Stimulated activated naive B cell treated with anti-CD40 and anti-IgM and Interleukin-4, amounts not matched to agents 10 μg/mL and 1 μg/mL and 100 μg/mL, for 72 hours (primary cell): ENCODE measurements at regions not wholly inside any gene's neighbourhood (a gene's known extent, or its start where the extent isn't known, plus 50 kb on each side); places are given as distances from the start of the nearest gene placed in this dataset.
"Not testable (repeated sequence)": the region's sequence is repeated elsewhere in the genome, so short reads cannot be mapped to it uniquely, and the experiment has no call there.

Experiments
- ATAC-seq, 2 donors: fragments of 150-1000 bp; cut with Tn5 transposase; replicated peaks; 2 replicates each; pipeline ENCODE4 v1.10.0; 2021; ENCODE audit warnings: moderate library complexity in 1 of 2
- DNase-seq: peaks from one replicate; pipeline ENCODE4 v3.0.0; 2021
- H3K27ac Mint-ChIP-seq: one replicate; pipeline ENCODE4 v1.8.0; 2022; ENCODE audit warnings: mild to moderate bottlenecking, mixed read lengths
- H3K27me3 Mint-ChIP-seq, 2 donors: one replicate each; pipeline ENCODE4 v1.8.0; 2022; ENCODE audit warnings: mixed read lengths in 2 of 2
- H3K36me3 Mint-ChIP-seq, 2 donors: one replicate each; pipeline ENCODE4 v1.8.0; 2022; ENCODE audit warnings: mixed read lengths in 2 of 2, mild to moderate bottlenecking in 1 of 2
- H3K4me1 Mint-ChIP-seq, 2 donors: one replicate each; pipeline ENCODE4 v1.8.0; 2022; ENCODE audit warnings: mixed read lengths in 2 of 2, mild to moderate bottlenecking in 1 of 2
- H3K4me3 Mint-ChIP-seq, 2 donors: one replicate each; pipeline ENCODE4 v1.8.0; 2022; ENCODE audit warnings: mild to moderate bottlenecking in 2 of 2, mixed read lengths in 2 of 2, moderate library complexity in 1 of 2
- H3K9me3 Mint-ChIP-seq, 2 donors: one replicate each; pipeline ENCODE4 v1.8.0; 2022; ENCODE audit warnings: mixed read lengths in 2 of 2, mild to moderate bottlenecking in 1 of 2

DNA sequence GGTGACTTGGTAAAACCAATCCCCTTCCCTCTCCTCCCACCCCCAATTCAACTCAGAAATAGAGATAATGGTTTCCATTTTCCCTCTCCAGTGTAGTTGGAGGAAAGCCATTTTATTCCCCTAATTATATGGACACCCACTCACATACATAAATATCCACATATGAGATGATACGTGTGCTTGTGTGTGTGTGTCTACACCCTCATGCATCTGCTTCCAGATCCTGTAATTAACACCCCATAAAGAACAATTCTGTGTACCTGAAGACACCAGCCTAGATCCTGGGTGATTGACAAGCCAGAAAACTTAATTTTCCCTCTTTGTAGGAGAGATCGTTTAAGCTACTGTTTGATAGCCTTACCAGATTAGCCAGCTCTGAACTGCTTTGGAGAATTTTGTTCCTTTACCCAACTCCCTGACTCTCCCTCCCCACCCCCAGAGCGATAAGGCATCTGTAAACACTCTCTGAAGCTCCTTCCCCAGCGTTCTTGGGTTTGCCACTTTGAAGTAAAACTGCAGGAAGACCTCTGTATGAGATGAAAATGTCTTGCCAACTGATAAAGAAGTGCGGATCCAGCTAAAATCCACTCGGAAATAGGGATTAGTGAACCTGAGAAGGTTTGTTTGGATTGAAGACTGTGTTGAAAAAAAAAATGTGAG is 175.7 kb downstream of the RGS9 start:
- ATAC-seq (no peak), DNase-seq (no peak)
- no peaks in the 10 kb centered on the region for H3K9me3 Mint-ChIP-seq
- no peaks in the 10 kb centered on the region for H3K36me3 Mint-ChIP-seq
- no peak overlapping the region for H3K27ac Mint-ChIP-seq
- H3K4me3 Mint-ChIP-seq = no peak overlapping the region
- peaks cover 38 to 52% of the 10 kb centered on the region in 2 donors for H3K27me3 Mint-ChIP-seq
- H3K4me1 Mint-ChIP-seq = peaks cover 1 to 8% of the 10 kb centered on the region in 2 donors

DNA sequence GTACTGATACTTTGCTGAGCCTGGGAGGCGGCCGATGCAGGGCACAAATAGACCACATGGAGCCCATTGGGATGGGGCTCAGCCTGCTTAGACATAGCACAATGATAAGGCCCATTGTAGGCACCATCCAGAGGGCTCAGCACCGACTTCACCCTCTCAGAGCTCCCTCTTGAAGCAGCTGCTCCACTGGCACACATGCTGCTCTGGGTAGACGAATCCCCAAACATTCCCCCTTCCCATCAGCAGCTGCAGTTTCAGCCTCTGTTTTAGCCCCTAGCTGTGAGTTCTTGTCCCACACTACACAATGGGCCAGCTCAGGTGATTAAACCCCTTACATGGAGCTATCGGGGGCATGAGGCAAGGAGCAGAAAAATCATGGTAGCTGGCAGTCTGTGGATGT is 174.1 kb downstream of the RGS9 start:
- DNase-seq (no peak), ATAC-seq (no peak)
- Mint-ChIP-seq H3K36me3 (no peaks in the 10 kb centered on the region), H3K27ac (no peak overlapping the region), H3K27me3 (peaks cover 39 to 41% of the 10 kb centered on the region in 2 donors), H3K4me1 (peaks cover 1 to 8% of the 10 kb centered on the region in 2 donors), H3K4me3 (no peak overlapping the region), H3K9me3 (no peaks in the 10 kb centered on the region)

DNA sequence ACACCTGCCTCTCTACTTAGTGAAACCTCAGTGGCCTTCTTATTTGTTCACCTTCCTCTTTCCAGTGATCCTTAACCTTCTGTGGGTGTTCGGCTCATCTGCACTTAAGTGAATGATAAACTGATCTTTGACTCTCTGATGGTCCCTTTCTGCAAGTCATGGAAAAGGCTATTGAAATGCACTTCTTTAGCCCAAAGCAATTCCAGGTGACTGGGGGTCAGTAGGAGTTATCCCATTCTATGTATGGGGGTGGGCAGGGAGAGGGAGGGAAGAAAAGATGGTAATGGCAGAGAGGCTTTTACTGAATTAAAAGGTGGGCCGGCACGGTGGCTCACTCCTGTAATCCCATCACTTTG is 170.8 kb downstream of the RGS9 start:
- Mint-ChIP-seq H3K4me1 (no peaks in the 10 kb centered on the region), H3K27me3 (peaks cover 27 to 34% of the 10 kb centered on the region in 2 donors), H3K9me3 (no peaks in the 10 kb centered on the region), H3K27ac (no peak overlapping the region), H3K36me3 (no peaks in the 10 kb centered on the region), H3K4me3 (no peak overlapping the region)
- ATAC-seq = peak; percentile 42 to 62
- DNase-seq = no peak

DNA sequence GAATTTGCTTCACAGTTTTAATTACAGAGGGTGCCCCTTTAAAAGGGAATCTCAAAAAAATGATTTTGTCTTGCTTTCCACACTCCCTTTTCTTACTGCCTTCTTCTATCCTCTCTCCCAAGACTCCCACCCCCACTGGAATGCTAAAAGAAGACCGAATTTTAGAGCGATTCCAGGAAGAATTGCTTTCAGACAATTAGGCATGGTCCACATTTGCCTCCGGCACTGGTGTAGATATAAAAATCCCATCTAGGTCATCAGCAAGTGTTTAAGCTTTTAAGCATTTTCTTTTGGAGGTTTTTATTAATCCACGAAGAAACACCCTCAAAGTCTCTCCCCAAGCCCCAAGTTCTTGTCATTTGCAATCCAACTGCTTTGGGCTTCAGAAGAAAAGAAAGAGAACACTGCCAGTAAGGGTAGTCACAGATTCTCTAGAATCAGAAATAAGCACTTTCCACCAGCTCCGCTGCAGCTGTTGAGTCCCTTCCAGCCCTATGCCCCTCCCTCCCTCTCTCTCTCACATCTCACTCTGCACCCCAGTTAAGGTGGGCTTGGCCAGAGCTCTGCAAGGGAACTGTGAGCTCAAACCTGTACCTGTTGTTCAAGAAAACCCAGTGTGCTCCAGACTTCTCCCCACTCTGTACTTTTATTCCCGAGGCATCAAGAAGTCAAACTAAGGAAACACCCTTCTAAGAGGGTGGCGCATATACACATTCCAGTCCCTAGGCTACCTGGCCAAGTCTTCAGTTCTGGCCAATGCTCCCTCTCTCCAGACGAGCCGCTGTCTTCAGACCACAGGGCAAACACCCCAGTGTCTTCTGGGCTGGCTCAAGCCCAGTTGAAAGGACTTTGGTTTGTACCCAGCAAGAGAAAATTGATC is 170.2 kb downstream of the RGS9 start:
- H3K27me3 Mint-ChIP-seq = peaks cover 28 to 30% of the 10 kb centered on the region in 2 donors
- no peaks in the 10 kb centered on the region for H3K9me3 Mint-ChIP-seq
- DNase-seq = no peak
- H3K4me1 Mint-ChIP-seq = no peaks in the 10 kb centered on the region
- no peaks in the 10 kb centered on the region for H3K36me3 Mint-ChIP-seq
- no peak overlapping the region for H3K27ac Mint-ChIP-seq
- no peak for ATAC-seq
- no peak overlapping the region for H3K4me3 Mint-ChIP-seq

DNA sequence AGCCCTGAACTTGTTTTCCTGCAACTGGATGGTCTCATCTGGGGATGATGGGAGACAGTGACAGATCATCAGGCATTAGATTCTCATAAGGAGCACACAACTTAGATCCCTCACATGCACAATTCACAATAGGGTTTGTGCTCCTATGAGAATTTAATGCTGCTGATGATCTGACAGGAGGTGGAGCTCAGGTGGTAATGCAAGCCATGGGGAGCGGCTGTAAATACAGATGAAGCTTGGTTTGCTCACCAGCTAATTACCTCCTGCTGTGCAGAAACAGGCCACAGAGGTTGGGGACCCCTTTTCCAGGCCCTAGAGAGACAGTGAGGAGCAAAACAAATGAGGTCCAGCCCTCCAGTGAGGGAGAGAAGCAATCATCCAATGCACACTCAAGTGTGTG is 168.6 kb downstream of the RGS9 start:
- H3K4me1 Mint-ChIP-seq = no peaks in the 10 kb centered on the region
- H3K9me3 Mint-ChIP-seq = no peaks in the 10 kb centered on the region
- no peak overlapping the region for H3K27ac Mint-ChIP-seq
- no peak for DNase-seq
- H3K4me3 Mint-ChIP-seq = no peak overlapping the region
- ATAC-seq = no peak
- H3K27me3 Mint-ChIP-seq = peaks cover 17 to 19% of the 10 kb centered on the region in 2 donors
- no peaks in the 10 kb centered on the region for H3K36me3 Mint-ChIP-seq

DNA sequence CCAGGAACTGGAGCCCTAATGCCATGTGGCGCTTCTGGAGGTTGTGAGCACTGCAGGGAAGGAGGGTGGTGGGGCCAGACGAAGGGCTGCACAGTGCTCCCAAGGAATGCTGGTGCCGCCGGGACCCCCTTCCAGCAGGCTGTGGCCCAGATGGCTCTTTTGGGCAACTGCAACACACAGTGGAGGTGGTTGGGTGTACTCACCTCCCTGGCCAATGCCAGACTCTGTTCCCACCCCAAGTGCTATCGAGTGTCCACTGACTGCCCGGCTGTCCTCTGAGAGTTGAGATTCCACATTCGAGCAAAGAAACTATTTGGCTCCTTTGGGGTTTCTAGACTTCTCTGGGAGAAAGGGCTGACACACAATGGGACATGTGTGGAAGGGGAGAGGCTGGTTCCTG is 167.9 kb downstream of the RGS9 start:
- no peaks in the 10 kb centered on the region for H3K4me1 Mint-ChIP-seq
- no peaks in the 10 kb centered on the region for H3K36me3 Mint-ChIP-seq
- ATAC-seq = no peak
- no peak overlapping the region for H3K4me3 Mint-ChIP-seq
- no peaks in the 10 kb centered on the region for H3K9me3 Mint-ChIP-seq
- no peak for DNase-seq
- H3K27ac Mint-ChIP-seq = no peak overlapping the region
- peaks cover 13 to 15% of the 10 kb centered on the region in 2 donors for H3K27me3 Mint-ChIP-seq

DNA sequence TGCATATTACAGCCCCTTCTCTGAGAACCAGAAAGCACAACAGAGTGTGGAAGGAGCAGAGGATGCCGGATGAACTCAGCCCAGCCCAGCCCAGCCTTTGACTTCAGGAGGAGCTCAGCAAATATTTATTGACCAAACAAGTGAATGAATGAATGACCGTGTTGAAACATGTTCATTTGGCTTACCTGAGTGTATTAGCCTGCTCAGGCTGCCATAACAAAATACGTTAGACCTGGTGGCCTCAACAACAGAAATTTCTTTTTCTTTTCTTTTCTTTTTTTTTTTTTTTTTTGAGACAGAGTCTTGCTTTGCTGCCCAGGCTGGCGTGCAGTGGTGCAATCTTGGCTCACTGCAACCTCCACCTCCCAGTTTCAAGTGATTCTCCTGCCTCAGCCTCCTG is 164.7 kb downstream of the RGS9 start:
- peaks cover 11 to 19% of the 10 kb centered on the region in 2 donors for H3K27me3 Mint-ChIP-seq
- H3K27ac Mint-ChIP-seq, H3K9me3 Mint-ChIP-seq, H3K4me3 Mint-ChIP-seq, H3K4me1 Mint-ChIP-seq, H3K36me3 Mint-ChIP-seq, ATAC-seq, DNase-seq: not testable (repeated sequence)

DNA sequence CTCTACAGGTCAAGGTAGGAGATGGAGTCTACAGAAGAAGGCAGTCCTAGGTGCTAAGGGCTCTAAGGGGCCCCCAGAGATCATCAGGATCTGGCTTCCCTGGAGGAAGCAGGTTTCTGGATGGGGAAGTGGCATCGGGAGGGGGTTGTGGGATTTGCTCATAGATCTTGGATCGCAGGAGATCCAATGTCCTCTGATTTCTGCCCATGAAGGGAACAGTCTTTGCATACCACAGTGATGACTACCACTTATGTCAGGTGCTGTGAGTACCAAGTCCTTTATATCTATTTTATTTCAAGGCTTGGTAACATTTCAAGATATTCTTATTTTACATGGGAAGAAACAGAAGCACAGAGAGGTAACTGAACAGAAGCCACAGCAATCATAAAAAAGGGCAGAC is 164.0 kb downstream of the RGS9 start:
- H3K36me3 Mint-ChIP-seq = no peaks in the 10 kb centered on the region
- ATAC-seq (no peak), DNase-seq (no peak)
- H3K27ac Mint-ChIP-seq = no peak overlapping the region
- peaks cover 11 to 19% of the 10 kb centered on the region in 2 donors for H3K27me3 Mint-ChIP-seq
- H3K4me1 Mint-ChIP-seq = no peaks in the 10 kb centered on the region
- no peak overlapping the region for H3K4me3 Mint-ChIP-seq
- no peaks in the 10 kb centered on the region for H3K9me3 Mint-ChIP-seq

DNA sequence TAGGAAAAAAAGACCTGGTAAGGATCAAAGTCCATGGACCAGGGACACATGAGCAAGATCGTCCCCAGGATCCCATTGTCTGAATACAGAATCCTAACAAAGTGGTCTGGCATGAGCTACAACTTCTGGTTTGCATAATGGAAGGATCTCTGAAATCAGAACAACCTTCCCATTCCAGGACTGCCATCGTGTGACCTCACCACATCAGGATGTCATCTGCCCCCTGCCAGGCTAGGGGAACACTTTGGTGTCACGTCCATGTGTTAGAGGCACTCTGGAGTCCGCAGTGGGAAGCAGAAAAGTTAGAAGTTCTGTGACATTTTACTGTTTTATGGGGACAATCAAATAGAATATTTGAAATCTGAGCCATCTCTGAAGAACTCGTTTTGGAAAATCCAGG is 160.7 kb downstream of the RGS9 start:
- DNase-seq = no peak
- Mint-ChIP-seq H3K27ac (no peak overlapping the region), H3K36me3 (no peaks in the 10 kb centered on the region), H3K9me3 (no peaks in the 10 kb centered on the region), H3K27me3 (peaks cover 20 to 25% of the 10 kb centered on the region in 2 donors), H3K4me3 (no peak overlapping the region), H3K4me1 (peaks cover 0 to 1% of the 10 kb centered on the region in 2 donors)
- ATAC-seq = no peak

DNA sequence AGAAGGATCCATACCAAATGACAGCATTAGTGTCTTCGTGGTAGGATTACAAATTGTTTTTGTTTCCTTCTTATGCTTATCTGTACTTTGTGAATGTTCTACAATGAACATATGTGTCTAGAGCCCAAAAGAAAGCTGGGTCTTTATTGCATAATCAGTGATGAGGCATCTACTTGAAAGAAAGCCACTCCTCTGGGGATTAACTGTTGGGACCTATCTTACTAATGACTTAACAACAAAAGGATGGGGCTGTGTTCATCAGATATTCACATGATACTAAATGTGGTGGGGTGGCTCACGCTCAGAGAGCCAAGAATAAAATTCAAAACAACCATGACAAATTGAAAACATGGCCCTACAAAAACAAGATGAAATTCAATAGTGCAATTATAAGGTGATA is 160.2 kb downstream of the RGS9 start:
- Mint-ChIP-seq H3K9me3 (no peaks in the 10 kb centered on the region), H3K27ac (no peak overlapping the region), H3K36me3 (no peaks in the 10 kb centered on the region), H3K27me3 (peaks cover 24 to 25% of the 10 kb centered on the region in 2 donors), H3K4me3 (no peak overlapping the region), H3K4me1 (peaks cover 0 to 1% of the 10 kb centered on the region in 2 donors)
- DNase-seq (no peak), ATAC-seq (no peak)

DNA sequence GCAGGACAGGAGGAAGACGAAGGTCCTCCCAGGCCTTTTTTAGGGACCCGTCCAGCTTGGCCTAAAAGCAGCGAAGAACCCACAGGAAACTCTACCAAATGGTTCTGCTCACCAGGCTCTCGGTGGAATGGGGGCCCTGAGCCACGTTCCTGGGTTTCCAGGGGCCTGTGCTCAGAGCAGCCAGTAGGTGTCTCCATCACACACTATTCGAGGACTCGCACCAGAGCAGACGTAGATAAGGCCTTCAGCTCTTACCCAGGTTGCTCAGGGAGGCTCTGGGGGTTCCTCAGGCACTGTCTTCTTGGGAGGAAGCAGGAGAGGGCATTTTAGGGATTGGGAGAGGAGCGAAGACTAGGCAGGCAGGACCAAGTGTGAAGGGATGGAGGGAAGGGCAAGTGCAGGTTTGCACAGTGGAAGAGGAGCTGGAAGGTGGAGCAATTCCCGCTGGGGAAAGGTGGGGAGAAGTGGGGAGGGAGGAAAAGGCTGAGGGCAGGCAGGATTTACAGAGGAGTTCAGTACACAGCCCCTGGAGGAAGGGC is 157.1 kb downstream of the RGS9 start:
- Mint-ChIP-seq H3K4me1 (peaks cover 0 to 1% of the 10 kb centered on the region in 2 donors), H3K27ac (no peak overlapping the region), H3K27me3 (peaks cover 20 to 26% of the 10 kb centered on the region in 2 donors), H3K9me3 (no peaks in the 10 kb centered on the region), H3K4me3 (no peak overlapping the region), H3K36me3 (no peaks in the 10 kb centered on the region)
- DNase-seq (peak; percentile 47), ATAC-seq (peak; percentile 93 to 97)

DNA sequence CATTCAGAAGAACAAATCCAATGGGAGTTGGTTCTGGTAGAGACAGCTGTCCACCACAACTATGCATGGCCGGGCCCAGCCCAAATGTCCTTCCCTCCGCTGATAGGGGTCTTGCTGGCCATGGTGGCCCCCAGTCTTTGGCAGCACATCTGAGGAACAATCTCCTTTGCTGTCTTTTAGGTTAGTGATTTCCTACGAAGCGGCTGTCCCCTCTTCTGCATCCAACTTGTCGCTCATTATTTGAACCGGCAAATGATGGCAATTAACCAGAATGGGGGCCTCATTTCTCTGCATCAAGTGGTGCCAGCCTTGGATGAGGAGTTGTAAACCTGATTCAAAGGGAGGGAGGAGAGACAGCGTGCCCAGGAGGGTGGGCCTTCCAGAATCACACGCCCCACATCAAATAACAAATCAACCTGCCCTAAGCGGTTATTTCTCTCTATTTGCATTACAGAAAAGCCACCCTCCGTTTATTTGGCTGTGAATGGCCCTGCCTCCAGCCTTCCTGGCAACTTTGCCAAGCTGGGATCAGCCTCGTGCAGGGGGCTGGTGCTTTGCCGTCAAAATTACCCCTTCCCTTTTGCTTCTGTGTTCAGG is 156.5 kb downstream of the RGS9 start:
- DNase-seq (no peak), ATAC-seq (no peak)
- Mint-ChIP-seq H3K27me3 (peaks cover 19 to 24% of the 10 kb centered on the region in 2 donors), H3K4me3 (no peak overlapping the region), H3K4me1 (peaks cover 0 to 1% of the 10 kb centered on the region in 2 donors), H3K9me3 (no peaks in the 10 kb centered on the region), H3K36me3 (no peaks in the 10 kb centered on the region), H3K27ac (no peak overlapping the region)

- DNase-seq = no peak
- H3K4me3 Mint-ChIP-seq = no peak overlapping the region
- H3K9me3 Mint-ChIP-seq = no peaks in the 10 kb centered on the region
- no peak for ATAC-seq
- no peaks in the 10 kb centered on the region for H3K36me3 Mint-ChIP-seq
- H3K4me1 Mint-ChIP-seq = peaks cover 0 to 1% of the 10 kb centered on the region in 2 donors
- peaks cover 19% of the 10 kb centered on the region in 2 donors for H3K27me3 Mint-ChIP-seq
- H3K27ac Mint-ChIP-seq = no peak overlapping the region
Measured at GRCh38 chr17:65292430-65292829, 155.3 kb downstream of the RGS9 start.

- H3K27me3 Mint-ChIP-seq = peaks cover 19% of the 10 kb centered on the region in 2 donors
- H3K27ac Mint-ChIP-seq, H3K9me3 Mint-ChIP-seq, DNase-seq, ATAC-seq, H3K4me1 Mint-ChIP-seq, H3K4me3 Mint-ChIP-seq, H3K36me3 Mint-ChIP-seq: not testable (repeated sequence)
Measured at GRCh38 chr17:65291301-65291700, 154.1 kb downstream of the RGS9 start.
